GM23248 (cell line): ENCODE measurements at regions not wholly inside any gene's neighbourhood (a gene's known extent, or its start where the extent isn't known, plus 50 kb on each side); places are given as distances from the start of the nearest gene placed in this dataset.

Source experiments
- EZH2 ChIP-seq: fragments of 200-600 bp; sonication (generic); IDR thresholded peaks from 2 replicates; pipeline ENCODE4 v1.6.1; 2018; ENCODE audit warnings: antibody characterized with exemption, mild to moderate bottlenecking; ENCODE audit not compliant: insufficient read depth, poor library complexity, severe bottlenecking
- EZH2phosphoT487 ChIP-seq: fragments of 200-600 bp; sonication (generic); IDR thresholded peaks from 2 replicates; pipeline ENCODE4 v1.6.1; 2018; ENCODE audit warnings: antibody characterized with exemption, moderate library complexity, mild to moderate bottlenecking, low read depth; ENCODE audit not compliant: insufficient read depth

GRCh38 chr10:128689667-128690066 lies 563.4 kb upstream of the MKI67 start:
- no peak for TF ChIP-seq EZH2
- TF ChIP-seq EZH2phosphoT487, result no peak
